Neural cell (in vitro differentiated cells): ENCODE measurements at regions not wholly inside any gene's neighbourhood (a gene's known extent, or its start where the extent isn't known, plus 50 kb on each side); places are given as distances from the start of the nearest gene placed in this dataset.

ENCODE experiments used
- H2AFZ ChIP-seq: fragments of 200-600, 300-800 bp; sonication (generic), shearing (Covaris generic); 2 replicates; pipeline ENCODE4 v1.6.0; 2014; ENCODE audit warnings: low read depth, mild to moderate bottlenecking, antibody characterized with exemption, low read length, moderate library complexity
- H3F3A ChIP-seq: fragments of 200-600 bp; shearing (Covaris generic); 2 replicates; pipeline ENCODE4 v1.6.1; 2016; ENCODE audit warnings: mild to moderate bottlenecking, moderate library complexity, mixed read lengths, antibody characterized with exemption, low read length; ENCODE audit not compliant: insufficient read depth, poor library complexity, severe bottlenecking
- H3K27ac ChIP-seq: fragments of 200-600, 300-800 bp; sonication (generic), shearing (Covaris generic); 2 replicates; pipeline ENCODE4 v1.5.1; 2014; ENCODE audit warnings: mild to moderate bottlenecking, low read length, moderate library complexity
- H3K27me3 ChIP-seq: fragments of 300-800, 200-600 bp; sonication (generic), shearing (Covaris generic); 2 replicates; pipeline ENCODE4 v1.6.0; 2014; ENCODE audit warnings: mild to moderate bottlenecking, low read depth, low read length, moderate library complexity; ENCODE audit not compliant: insufficient read depth
- H3K36me3 ChIP-seq: fragments of 300-800, 200-600 bp; sonication (generic), shearing (Covaris generic); 2 replicates; pipeline ENCODE4 v1.5.1; 2014; ENCODE audit warnings: mild to moderate bottlenecking, antibody characterized with exemption, low read length, moderate library complexity; ENCODE audit not compliant: insufficient read depth
- H3K4me2 ChIP-seq: fragments of 300-800, 200-600 bp; sonication (generic), shearing (Covaris generic); 2 replicates; pipeline ENCODE4 v1.6.0; 2014; ENCODE audit warnings: mild to moderate bottlenecking, low read length
- H3K4me3 ChIP-seq: fragments of 300-800, 200-600 bp; sonication (generic), shearing (Covaris generic); 2 replicates; pipeline ENCODE4 v1.5.1; 2014; ENCODE audit warnings: mild to moderate bottlenecking, low read length, moderate library complexity
- H3K79me2 ChIP-seq: fragments of 200-600 bp; shearing (Covaris generic); replicated peaks from 2 replicates; pipeline ENCODE4 v1.6.0; 2014; ENCODE audit warnings: mild to moderate bottlenecking, low read length, moderate library complexity; ENCODE audit not compliant: insufficient read depth
- H3K9ac ChIP-seq: fragments of 300-800, 200-600 bp; sonication (generic), shearing (Covaris generic); 2 replicates; pipeline ENCODE4 v1.6.1; 2016; ENCODE audit warnings: mild to moderate bottlenecking, low read length, mixed read lengths
- H3K9me2 ChIP-seq: fragments of 200-600 bp; shearing (Covaris generic); 2 replicates; pipeline ENCODE4 v1.6.1; 2016; ENCODE audit warnings: mild to moderate bottlenecking, low read length, mixed read lengths; ENCODE audit not compliant: insufficient read depth
- H3K9me3 ChIP-seq: fragments of 200-600, 300-800 bp; sonication (generic), shearing (Covaris generic); 2 replicates; pipeline ENCODE4 v1.6.1; 2016; ENCODE audit warnings: mild to moderate bottlenecking, mixed run types, low read length, moderate library complexity, mixed read lengths
- H4K20me1 ChIP-seq: fragments of 200-600 bp; shearing (Covaris generic); 2 replicates; pipeline ENCODE4 v1.6.1; 2016; ENCODE audit warnings: mild to moderate bottlenecking, mixed run types; ENCODE audit not compliant: insufficient read depth
- CTCF ChIP-seq: fragments of 450-650 bp; IDR thresholded peaks from 2 replicates; pipeline ENCODE4 v1.5.1; 2014; ENCODE audit warnings: antibody characterized with exemption, mild to moderate bottlenecking, moderate library complexity; ENCODE audit not compliant: poor library complexity, severe bottlenecking
- EP300 ChIP-seq: fragments of 450-650 bp; conservative IDR thresholded peaks from 2 replicates; pipeline ENCODE4 v1.6.1; 2014; ENCODE audit warnings: antibody characterized with exemption, mild to moderate bottlenecking, moderate library complexity; ENCODE audit not compliant: poor library complexity, severe bottlenecking
- EZH2 ChIP-seq: fragments of 200-600, 300-800 bp; shearing (Covaris generic), sonication (generic); IDR thresholded peaks from 2 replicates; pipeline ENCODE4 v1.6.1; 2014; ENCODE audit warnings: antibody characterized with exemption, low read length, borderline replicate concordance, mild to moderate bottlenecking; ENCODE audit not compliant: insufficient read depth, poor library complexity, severe bottlenecking
- MXI1 ChIP-seq: fragments of 450-650 bp; conservative IDR thresholded peaks from 2 replicates; pipeline ENCODE4 v1.6.1; 2014; ENCODE audit warnings: antibody characterized with exemption, mild to moderate bottlenecking; ENCODE audit not compliant: poor library complexity, severe bottlenecking
- POLR2AphosphoS5 ChIP-seq: IDR thresholded peaks from 2 replicates; pipeline ENCODE4 v1.6.1; 2012
- RAD21 ChIP-seq: fragments of 450-650 bp; conservative IDR thresholded peaks from 2 replicates; pipeline ENCODE4 v1.6.1; 2014; ENCODE audit warnings: antibody characterized with exemption, mild to moderate bottlenecking, moderate library complexity
- SMC3 ChIP-seq: fragments of 450-650 bp; conservative IDR thresholded peaks from 2 replicates; pipeline ENCODE4 v1.6.1; 2014; ENCODE audit warnings: antibody characterized with exemption, mild to moderate bottlenecking, moderate library complexity; ENCODE audit not compliant: poor library complexity
- TAF1 ChIP-seq: IDR thresholded peaks from 2 replicates; pipeline ENCODE4 v1.6.1; 2012; ENCODE audit warnings: low read depth
- TF ChIP-seq, protein P1 (sequence below): IDR thresholded peaks from 2 replicates; pipeline ENCODE4 v1.6.1; 2012; ENCODE audit warnings: borderline replicate concordance

DNA sequence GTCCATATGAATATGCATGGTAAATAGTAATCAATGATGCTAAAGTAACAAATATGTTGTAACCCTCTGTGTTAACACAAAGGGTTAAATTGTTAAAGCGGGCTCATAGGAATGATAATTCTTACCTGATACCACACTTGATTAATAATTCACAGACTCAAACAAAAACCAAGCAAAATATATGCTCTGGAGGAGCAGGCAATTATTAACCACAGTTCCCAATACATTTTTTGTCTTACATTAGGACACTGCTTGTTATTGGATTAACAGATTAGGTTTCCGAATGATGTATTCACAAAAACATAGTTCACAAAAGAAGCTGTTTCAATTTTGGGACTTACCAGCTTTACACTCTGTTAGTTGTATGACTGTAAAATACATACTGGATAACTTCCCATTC, 300.9 kb upstream of the LRRTM4 start:
- no peak overlapping the region for H3K4me3 ChIP-seq
- TF ChIP-seq EZH2 (no peak), MXI1 (no peak), RAD21 (no peak), POLR2AphosphoS5 (no peak)

GRCh38 chr2:77831060-77831459, 308.9 kb upstream of the LRRTM4 start:
- Histone ChIP-seq H3K79me2 (no peaks in the 10 kb centered on the region), H3K27ac (no peak overlapping the region), H3K9ac (no peak overlapping the region), H3K27me3 (no peaks in the 10 kb centered on the region), H3F3A (no peaks in the 10 kb centered on the region), H3K4me3 (no peak overlapping the region), H3K9me2 (no peaks in the 10 kb centered on the region), H3K9me3 (no peaks in the 10 kb centered on the region), H3K36me3 (no peaks in the 10 kb centered on the region), H3K4me2 (no peak overlapping the region), H2AFZ (no peak overlapping the region), H4K20me1 (no peaks in the 10 kb centered on the region)
- TF ChIP-seq TAF1 (no peak), POLR2AphosphoS5 (no peak), SMC3 (no peak), EZH2 (no peak), EP300 (no peak), CTCF (no peak), RAD21 (no peak)
- TF ChIP-seq, protein P1, sequence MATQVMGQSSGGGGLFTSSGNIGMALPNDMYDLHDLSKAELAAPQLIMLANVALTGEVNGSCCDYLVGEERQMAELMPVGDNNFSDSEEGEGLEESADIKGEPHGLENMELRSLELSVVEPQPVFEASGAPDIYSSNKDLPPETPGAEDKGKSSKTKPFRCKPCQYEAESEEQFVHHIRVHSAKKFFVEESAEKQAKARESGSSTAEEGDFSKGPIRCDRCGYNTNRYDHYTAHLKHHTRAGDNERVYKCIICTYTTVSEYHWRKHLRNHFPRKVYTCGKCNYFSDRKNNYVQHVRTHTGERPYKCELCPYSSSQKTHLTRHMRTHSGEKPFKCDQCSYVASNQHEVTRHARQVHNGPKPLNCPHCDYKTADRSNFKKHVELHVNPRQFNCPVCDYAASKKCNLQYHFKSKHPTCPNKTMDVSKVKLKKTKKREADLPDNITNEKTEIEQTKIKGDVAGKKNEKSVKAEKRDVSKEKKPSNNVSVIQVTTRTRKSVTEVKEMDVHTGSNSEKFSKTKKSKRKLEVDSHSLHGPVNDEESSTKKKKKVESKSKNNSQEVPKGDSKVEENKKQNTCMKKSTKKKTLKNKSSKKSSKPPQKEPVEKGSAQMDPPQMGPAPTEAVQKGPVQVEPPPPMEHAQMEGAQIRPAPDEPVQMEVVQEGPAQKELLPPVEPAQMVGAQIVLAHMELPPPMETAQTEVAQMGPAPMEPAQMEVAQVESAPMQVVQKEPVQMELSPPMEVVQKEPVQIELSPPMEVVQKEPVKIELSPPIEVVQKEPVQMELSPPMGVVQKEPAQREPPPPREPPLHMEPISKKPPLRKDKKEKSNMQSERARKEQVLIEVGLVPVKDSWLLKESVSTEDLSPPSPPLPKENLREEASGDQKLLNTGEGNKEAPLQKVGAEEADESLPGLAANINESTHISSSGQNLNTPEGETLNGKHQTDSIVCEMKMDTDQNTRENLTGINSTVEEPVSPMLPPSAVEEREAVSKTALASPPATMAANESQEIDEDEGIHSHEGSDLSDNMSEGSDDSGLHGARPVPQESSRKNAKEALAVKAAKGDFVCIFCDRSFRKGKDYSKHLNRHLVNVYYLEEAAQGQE = no peak

More for the DNA sequence above, 300.9 kb upstream of the LRRTM4 start:
- Histone ChIP-seq H3K36me3 (no peaks in the 10 kb centered on the region), H4K20me1 (no peaks in the 10 kb centered on the region), H3K79me2 (no peaks in the 10 kb centered on the region), H3F3A (no peaks in the 10 kb centered on the region), H3K27me3 (no peaks in the 10 kb centered on the region), H3K9ac (no peak overlapping the region), H3K4me2 (no peak overlapping the region), H3K27ac (no peak overlapping the region), H3K9me3 (no peaks in the 10 kb centered on the region), H2AFZ (no peak overlapping the region), H3K9me2 (no peaks in the 10 kb centered on the region)

DNA sequence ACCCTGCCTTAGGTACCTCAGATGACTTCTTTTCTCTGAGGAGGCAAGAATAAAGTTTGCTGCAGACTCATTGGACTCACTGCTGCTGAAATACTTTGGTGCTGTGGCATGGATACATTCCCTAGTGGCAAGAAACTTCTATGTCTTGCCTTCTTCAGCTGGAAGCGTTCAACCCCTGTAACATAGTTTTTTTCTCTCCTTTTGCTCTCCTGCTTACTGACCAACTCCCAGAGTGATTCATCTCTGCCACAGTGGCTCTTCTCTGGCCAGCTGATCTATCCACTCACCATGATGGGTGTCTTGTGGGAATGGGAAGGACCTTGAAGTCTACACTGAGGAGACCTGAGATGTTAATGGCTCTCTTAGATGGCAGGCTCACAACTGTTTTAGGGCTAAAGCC, 309.3 kb upstream of the LRRTM4 start:
- Histone ChIP-seq H3K79me2 (no peaks in the 10 kb centered on the region), H3K9me3 (no peaks in the 10 kb centered on the region), H3K9me2 (no peaks in the 10 kb centered on the region), H3K4me3 (no peak overlapping the region), H3K27ac (no peak overlapping the region), H3K27me3 (no peaks in the 10 kb centered on the region), H4K20me1 (no peaks in the 10 kb centered on the region), H2AFZ (no peak overlapping the region), H3K36me3 (no peaks in the 10 kb centered on the region), H3K4me2 (no peak overlapping the region), H3K9ac (no peak overlapping the region), H3F3A (no peaks in the 10 kb centered on the region)
- TF ChIP-seq EP300 = no peak
- no peak for TF ChIP-seq CTCF
- no peak for TF ChIP-seq SMC3
- no peak for TF ChIP-seq EZH2
- no peak for TF ChIP-seq POLR2AphosphoS5
- no peak for TF ChIP-seq RAD21
- TF ChIP-seq, protein P1 = no peak
- TF ChIP-seq TAF1 = no peak
- TF ChIP-seq MXI1 = no peak
